IMR-90 (cell line): ENCODE measurements at regions not wholly inside any gene's neighbourhood (a gene's known extent, or its start where the extent isn't known, plus 50 kb on each side); places are given as distances from the start of the nearest gene placed in this dataset.

Experiments used
- ATAC-seq: fragments of 200-7000 bp; cut with Tn5 transposase; 2 replicates; pipeline ENCODE4 v1.9.1; 2020; ENCODE audit warnings: low read depth, mild to moderate bottlenecking, moderate library complexity
- BruUV-seq: library from RNA; stranded (reverse); fragments of 400-500 nt; replicated peaks from 2 replicates; lab custom pipeline; 2021; lab: Mats Ljungman, UMichigan
- CTCF ChIA-PET: fragments of 300-600 bp; formaldehyde crosslinking; extraction: SDS; loops from one replicate; lab custom pipeline; 2021; ENCODE audit warnings: antibody characterized with exemption; lab: Yijun Ruan, JAX
- POLR2A ChIA-PET: fragments of 300-600 bp; sonication (Branson Sonifier 250); formaldehyde crosslinking; loops from one replicate; lab custom pipeline; 2022; ENCODE audit warnings: antibody characterized with exemption; ENCODE audit not compliant: unreplicated experiment; lab: Charles Lee
- DNase-seq: peaks from one replicate; pipeline ENCODE4 v3.0.0; 2013
- H2AFZ ChIP-seq: replicated peaks from 2 replicates; pipeline ENCODE3; 2013; ENCODE audit warnings: low read length, mild to moderate bottlenecking; ENCODE audit not compliant: poor library complexity
- H2AK5ac ChIP-seq: 2 replicates; pipeline ENCODE4 v1.6.1; 2013; ENCODE audit warnings: low read depth, low read length, inconsistent platforms
- H2AK9ac ChIP-seq: replicated peaks from 2 replicates; pipeline ENCODE3; 2013; ENCODE audit warnings: mild to moderate bottlenecking, low read depth, low read length, moderate library complexity; ENCODE audit not compliant: poor library complexity
- H2BK120ac ChIP-seq: 2 replicates; pipeline ENCODE4 v1.6.1; 2013; ENCODE audit warnings: low read depth, low read length, inconsistent platforms
- H2BK15ac ChIP-seq: 3 replicates; pipeline ENCODE4 v1.6.1; 2013; ENCODE audit warnings: low read depth, low read length, inconsistent platforms
- H2BK20ac ChIP-seq: 2 replicates; pipeline ENCODE4 v1.6.1; 2013; ENCODE audit warnings: low read depth, mild to moderate bottlenecking, inconsistent platforms, low read length, moderate library complexity
- H2BK5ac ChIP-seq: 2 replicates; pipeline ENCODE4 v1.6.1; 2013; ENCODE audit warnings: mild to moderate bottlenecking, low read depth, low read length, inconsistent platforms; ENCODE audit not compliant: poor library complexity, severe bottlenecking
- H3K14ac ChIP-seq: replicated peaks from 2 replicates; pipeline ENCODE4 v1.6.1; 2013; ENCODE audit warnings: low read depth, low read length, inconsistent platforms
- H3K18ac ChIP-seq: 2 replicates; pipeline ENCODE4 v1.6.1; 2013; ENCODE audit warnings: low read depth, low read length, control low read depth
- H3K23ac ChIP-seq: 2 replicates; pipeline ENCODE4 v1.6.1; 2013; ENCODE audit warnings: low read depth, low read length, inconsistent platforms
- H3K27ac ChIP-seq: 2 replicates; pipeline ENCODE4 v1.5.1; 2013; ENCODE audit warnings: mild to moderate bottlenecking, control low read depth, low read length; ENCODE audit not compliant: insufficient read depth
- H3K27me3 ChIP-seq: 2 replicates; pipeline ENCODE4 v1.6.1; 2013; ENCODE audit warnings: low read length; ENCODE audit not compliant: control insufficient read depth, insufficient read depth
- H3K36me3 ChIP-seq: 2 replicates; pipeline ENCODE4 v1.6.1; 2013; ENCODE audit warnings: low read length, mixed read lengths; ENCODE audit not compliant: control insufficient read depth, insufficient read depth
- H3K4ac ChIP-seq: 2 replicates; pipeline ENCODE4 v1.6.1; 2013; ENCODE audit warnings: low read depth, low read length, inconsistent platforms
- H3K4me1 ChIP-seq: 2 replicates; pipeline ENCODE4 v1.6.1; 2013; ENCODE audit warnings: low read length, mixed read lengths; ENCODE audit not compliant: control insufficient read depth, insufficient read depth
- H3K4me2 ChIP-seq: 2 replicates; pipeline ENCODE4 v1.6.1; 2013; ENCODE audit warnings: low read depth, mild to moderate bottlenecking, control low read depth, low read length, moderate library complexity
- H3K4me3 ChIP-seq: 2 replicates; pipeline ENCODE4 v1.5.1; 2013; ENCODE audit warnings: low read depth, mild to moderate bottlenecking, control low read depth, low read length, moderate library complexity; ENCODE audit not compliant: insufficient read depth
- H3K56ac ChIP-seq: 2 replicates; pipeline ENCODE4 v1.6.1; 2013; ENCODE audit warnings: low read length, inconsistent platforms; ENCODE audit not compliant: insufficient read depth; ENCODE audit errors: extremely low read depth
- H3K79me1 ChIP-seq, 2 experiments: 2 replicates each; pipeline ENCODE4 v1.6.1; 2013; ENCODE audit warnings: low read length in 2 of 2, inconsistent platforms in 1 of 2, low read depth in 1 of 2
- H3K9ac ChIP-seq: 2 replicates; pipeline ENCODE4 v1.6.1; 2013; ENCODE audit warnings: low read depth, low read length, control low read depth
- H3K9me1 ChIP-seq: 2 replicates; pipeline ENCODE4 v1.6.1; 2013; ENCODE audit warnings: low read length, inconsistent platforms; ENCODE audit not compliant: insufficient read depth
- H3K9me3 ChIP-seq: 2 replicates; pipeline ENCODE4 v1.6.1; 2013; ENCODE audit warnings: low read length; ENCODE audit not compliant: control insufficient read depth, insufficient read depth
- H4K20me1 ChIP-seq: 2 replicates; pipeline ENCODE4 v1.6.1; 2013; ENCODE audit warnings: low read length, inconsistent platforms; ENCODE audit not compliant: insufficient read depth
- H4K5ac ChIP-seq: 2 replicates; pipeline ENCODE4 v1.6.1; 2013; ENCODE audit warnings: mild to moderate bottlenecking, low read depth, low read length, control low read depth
- H4K8ac ChIP-seq, 2 experiments: 2 replicates each; pipeline ENCODE4 v1.6.1; 2013; ENCODE audit warnings: low read depth in 2 of 2, low read length in 2 of 2, control low read depth in 1 of 2, inconsistent platforms in 1 of 2
- H4K91ac ChIP-seq: 2 replicates; pipeline ENCODE4 v1.6.1; 2013; ENCODE audit warnings: low read depth, low read length, inconsistent platforms; ENCODE audit not compliant: insufficient read depth
- CEBPB ChIP-seq: IDR thresholded peaks from 2 replicates; pipeline ENCODE4 v1.6.1; 2012; ENCODE audit warnings: low read depth, low read length, improper control_type of control experiment
- MXI1 ChIP-seq: IDR thresholded peaks from 2 replicates; pipeline ENCODE4 v1.6.1; 2012; ENCODE audit warnings: low read depth, mild to moderate bottlenecking, low read length, moderate library complexity, borderline replicate concordance
- WGBS, 2 experiments: methylation state at CpG; one replicate each; pipeline versions ENCODE4 v1.1.5 to v1.1.7; 2013; ENCODE audit warnings: missing lambda C conversion rate in 2 of 2; ENCODE audit not compliant: insufficient read length in 1 of 2; ENCODE audit errors: extremely low coverage in 2 of 2; 5-methylcytosine and 5-hydroxymethylcytosine counted together
- dilution Hi-C: fragments of 300-500 bp; cut with HindIII; formaldehyde crosslinking; loops from one replicate; pipeline ENCODE4 v1.14.3; 2018; ENCODE audit warnings: low sequenced_read_pairs; ENCODE audit not compliant: unreplicated experiment
- in situ Hi-C: fragments of 300-500 bp; cut with MboI; formaldehyde crosslinking; loops from 3 replicates; pipeline ENCODE4 v1.14.3; 2019; ENCODE audit warnings: low sequenced_read_pairs, inconsistent platforms, mixed read lengths
- intact Hi-C: fragments of 100-400 bp; cut with micrococcal nuclease; formaldehyde crosslinking; loops from 2 replicates; pipeline ENCODE4 v1.10.0; 2022

- H3K27me3 ChIP-seq = no peaks in the 10 kb centered on the region
- intact Hi-C loops = no loop called here
- H3K56ac ChIP-seq = no peak overlapping the region
- no peak overlapping the region for H3K23ac ChIP-seq
- TF ChIP-seq MXI1 (no peak), CEBPB (0 out of 2 replicates have a peak, but pooled peaks have one; percentile 27)
- in situ Hi-C loops = no loop called here
- H3K79me1 ChIP-seq = no peaks in the 10 kb centered on the region
- no peak overlapping the region for H3K4me2 ChIP-seq
- H4K5ac ChIP-seq = no peak overlapping the region
- no peak overlapping the region for H2BK15ac ChIP-seq
- no peaks in the 10 kb centered on the region for H4K20me1 ChIP-seq
- no peak overlapping the region for H3K4ac ChIP-seq
- no TSS peak for BruUV-seq
- H2AK5ac ChIP-seq = no peak overlapping the region
- H3K27ac ChIP-seq = no peak overlapping the region
- no peak overlapping the region for H4K91ac ChIP-seq
- H2AK9ac ChIP-seq = no peak overlapping the region
- no peak overlapping the region for H2AFZ ChIP-seq
- no peaks in the 10 kb centered on the region for H3K36me3 ChIP-seq
- no CpG with 5 or more reads among the region's 4 CpGs for WGBS, 2 experiments
- H2BK20ac ChIP-seq = no peak overlapping the region
- no peak overlapping the region for H3K4me3 ChIP-seq
- POLR2A ChIA-PET = no interaction called here
- H3K4me1 ChIP-seq = no peaks in the 10 kb centered on the region
- H4K8ac ChIP-seq = no peak overlapping the region
- no peak overlapping the region for H3K18ac ChIP-seq
- no peak overlapping the region for H3K14ac ChIP-seq
- CTCF ChIA-PET = no interaction called here
- DNase-seq = no peak
- H3K9me1 ChIP-seq = no peaks in the 10 kb centered on the region
- no peak for ATAC-seq
- no peak overlapping the region for H2BK5ac ChIP-seq
- no peaks in the 10 kb centered on the region; the same call in 1 of the 2 replicates for H3K9me3 ChIP-seq
- no peak overlapping the region for H3K9ac ChIP-seq
- dilution Hi-C loops = no loop called here
- no peak overlapping the region for H2BK120ac ChIP-seq
These were observed 690.1 kb upstream of the COX7C start for GRCh38 chr5:85927632-85928031.
